Large intestine (tissue), 3 donors: ENCODE measurements at regions not wholly inside any gene's neighbourhood (a gene's known extent, or its start where the extent isn't known, plus 50 kb on each side); places are given as distances from the start of the nearest gene placed in this dataset.

Experiments used
- DNase-seq, 2 donors: peaks; one replicate each; pipeline versions ENCODE4 v3.0.0 to v3.0.0-alpha.2; 2013
- H3K27ac ChIP-seq: one replicate; pipeline ENCODE4 v1.5.1; 2013; ENCODE audit warnings: low read length
- H3K27me3 ChIP-seq: 2 replicates; pipeline ENCODE4 v1.6.1; 2013; ENCODE audit warnings: low read length; ENCODE audit not compliant: control insufficient read depth, insufficient read depth
- H3K36me3 ChIP-seq: 2 replicates; pipeline ENCODE4 v1.6.1; 2013; ENCODE audit warnings: low read length; ENCODE audit not compliant: control insufficient read depth, insufficient read depth
- H3K4me1 ChIP-seq: one replicate; pipeline ENCODE4 v1.6.1; 2013; ENCODE audit warnings: low read length; ENCODE audit not compliant: control insufficient read depth, insufficient read depth
- H3K4me3 ChIP-seq: one replicate; pipeline ENCODE4 v1.5.1; 2013; ENCODE audit warnings: low read length
- H3K9me3 ChIP-seq: one replicate; pipeline ENCODE4 v1.6.1; 2013; ENCODE audit warnings: mild to moderate bottlenecking, low read depth, low read length, moderate library complexity; ENCODE audit not compliant: control insufficient read depth
- WGBS: methylation state at CpG from one replicate; pipeline ENCODE4 v1.1.5; 2013; ENCODE audit warnings: low lambda C conversion rate; ENCODE audit not compliant: insufficient coverage; 5-methylcytosine and 5-hydroxymethylcytosine counted together

- Histone ChIP-seq H3K4me1 (no peaks in the 10 kb centered on the region), H3K36me3 (no peaks in the 10 kb centered on the region), H3K4me3 (no peak overlapping the region), H3K27ac (no peak overlapping the region), H3K27me3 (no peaks in the 10 kb centered on the region), H3K9me3 (no peaks in the 10 kb centered on the region)
- 40% methylated on average over 1 of the region's 5 CpGs for WGBS
- no peak for DNase-seq
Measured at GRCh38 chr20:17169585-17170136, 57.2 kb upstream of the PCSK2 start.

GRCh38 chr20:17171746-17172280, 55.0 kb upstream of the PCSK2 start:
- Histone ChIP-seq H3K27me3 (no peaks in the 10 kb centered on the region), H3K4me1 (no peaks in the 10 kb centered on the region), H3K4me3 (no peak overlapping the region), H3K9me3 (no peaks in the 10 kb centered on the region), H3K36me3 (no peaks in the 10 kb centered on the region), H3K27ac (no peak overlapping the region)
- 94% methylated on average over 3 of the region's 3 CpGs for WGBS
- no peak for DNase-seq

- 83% methylated on average over 1 of the region's 6 CpGs for WGBS
- Histone ChIP-seq H3K27ac (no peak overlapping the region), H3K27me3 (no peaks in the 10 kb centered on the region), H3K36me3 (no peaks in the 10 kb centered on the region), H3K4me1 (no peaks in the 10 kb centered on the region), H3K4me3 (no peak overlapping the region), H3K9me3 (no peaks in the 10 kb centered on the region)
- DNase-seq: no peak
Measured at GRCh38 chr20:17172836-17173516, 53.9 kb upstream of the PCSK2 start.
